Spleen (tissue), 7 donors: ENCODE measurements at regions not wholly inside any gene's neighbourhood (a gene's known extent, or its start where the extent isn't known, plus 50 kb on each side); places are given as distances from the start of the nearest gene placed in this dataset.
A peak's percentile ranks its signal among the peaks of the same experiment; 100 is the strongest.

ENCODE experiments used
- CTCF ChIP-seq, 11 experiments: fragments of 200-600 bp in 7 of 11; fragments of 450-650 bp in 4 of 11; sonication (generic) in 4 of 11; IDR thresholded peaks in 8 of 11; conservative IDR thresholded peaks in 3 of 11; 1 replicate in 7 of 11; 2 replicates in 4 of 11; pipeline versions ENCODE4 v1.4.0 to v1.8.0; 2016 to 2021; ENCODE audit warnings: antibody characterized with exemption in 11 of 11, inconsistent platforms in 4 of 11, mild to moderate bottlenecking in 1 of 11
- POLR2A ChIP-seq, 3 donors: fragments of 450-650 bp; IDR thresholded peaks; one replicate each; pipeline ENCODE4 v1.5.1; 2017; ENCODE audit warnings: antibody characterized with exemption in 3 of 3, mild to moderate bottlenecking in 1 of 3
- donor health status: DM: no; HTN: no; CAD: no; lungs with moderate emphysema.
- donor health status: DM: no; HTN: no; CAD: no.
- donor health status: DM: no; HTN: no; CAD: no.

GRCh38 chr15:31489801-31490646, 163.4 kb downstream of the KLF13 start:
- TF ChIP-seq CTCF (IDR thresholded peaks at IDR 0.05 in 8 of 11, conservative IDR thresholded peaks at IDR 0.05 in 3 of 11): peak; percentile 75 to 90 (median 87)
- no peak for TF ChIP-seq POLR2A (IDR thresholded peaks at IDR 0.05)
